Hepatocyte (in vitro differentiated cells): ENCODE measurements at regions not wholly inside any gene's neighbourhood (a gene's known extent, or its start where the extent isn't known, plus 50 kb on each side); places are given as distances from the start of the nearest gene placed in this dataset.

Source experiments
- DNase-seq: peaks from one replicate; pipeline ENCODE4 v3.0.0-alpha.2; 2016; ENCODE audit warnings: low spot score
- H2AFZ ChIP-seq: fragments of 200-600 bp; sonication (generic); 2 replicates; pipeline ENCODE4 v1.6.0; 2016; ENCODE audit warnings: antibody characterized with exemption, mild to moderate bottlenecking
- H3K27ac ChIP-seq: fragments of 200-600 bp; sonication (generic); 2 replicates; pipeline ENCODE4 v1.5.1; 2016; ENCODE audit warnings: mild to moderate bottlenecking
- H3K27me3 ChIP-seq: fragments of 200-600 bp; sonication (generic); 2 replicates; pipeline ENCODE4 v1.6.1; 2016
- H3K36me3 ChIP-seq: fragments of 200-600 bp; sonication (generic); replicated peaks from 2 replicates; pipeline ENCODE4 v1.5.1; 2016; ENCODE audit warnings: low read depth; ENCODE audit not compliant: insufficient read depth
- H3K4me1 ChIP-seq: fragments of 200-600 bp; sonication (generic); 2 replicates; pipeline ENCODE4 v1.5.1; 2016; ENCODE audit warnings: mild to moderate bottlenecking, moderate library complexity; ENCODE audit not compliant: insufficient read depth
- H3K4me2 ChIP-seq: fragments of 200-600 bp; sonication (generic); 2 replicates; pipeline ENCODE4 v1.6.0; 2016
- H3K4me3 ChIP-seq: fragments of 200-600 bp; sonication (generic); 2 replicates; pipeline ENCODE4 v1.5.1; 2016; ENCODE audit warnings: mild to moderate bottlenecking
- H3K79me2 ChIP-seq: fragments of 200-600 bp; sonication (generic); 2 replicates; pipeline ENCODE4 v1.6.0; 2017; ENCODE audit warnings: mild to moderate bottlenecking
- H3K9me2 ChIP-seq: fragments of 200-600 bp; sonication (generic); replicated peaks from 2 replicates; pipeline ENCODE4 v1.6.0; 2017; ENCODE audit warnings: mild to moderate bottlenecking; ENCODE audit not compliant: insufficient read depth
- H3K9me3 ChIP-seq: fragments of 200-600 bp; sonication (generic); 2 replicates; pipeline ENCODE4 v1.5.1; 2016; ENCODE audit warnings: low read depth, mild to moderate bottlenecking
- H4K20me1 ChIP-seq: fragments of 200-600 bp; sonication (generic); 2 replicates; pipeline ENCODE4 v1.6.0; 2016; ENCODE audit warnings: mild to moderate bottlenecking; ENCODE audit not compliant: insufficient read depth, poor library complexity, severe bottlenecking
- EZH2 ChIP-seq: fragments of 200-600 bp; sonication (generic); IDR thresholded peaks from 2 replicates; pipeline ENCODE4 v1.6.1; 2016; ENCODE audit warnings: antibody characterized with exemption, mild to moderate bottlenecking, borderline replicate concordance
- EZH2phosphoT487 ChIP-seq: fragments of 200-600 bp; sonication (generic); IDR thresholded peaks from one replicate; pipeline ENCODE4 v1.6.1; 2018; ENCODE audit warnings: antibody characterized with exemption, mild to moderate bottlenecking, low read depth, moderate library complexity; ENCODE audit not compliant: unreplicated experiment, severe bottlenecking
- WGBS: methylation state at CpG from one replicate; pipeline ENCODE4 v1.1.6; 2016; ENCODE audit warnings: low lambda C conversion rate; ENCODE audit errors: missing lambda C conversion rate; 5-methylcytosine and 5-hydroxymethylcytosine counted together
- TF ChIP-seq, protein P1 (sequence below): fragments of 200-600 bp; sonication (generic); IDR thresholded peaks from 2 replicates; pipeline ENCODE4 v1.5.1; 2016; ENCODE audit warnings: antibody characterized with exemption, mild to moderate bottlenecking; ENCODE audit not compliant: poor library complexity

DNA sequence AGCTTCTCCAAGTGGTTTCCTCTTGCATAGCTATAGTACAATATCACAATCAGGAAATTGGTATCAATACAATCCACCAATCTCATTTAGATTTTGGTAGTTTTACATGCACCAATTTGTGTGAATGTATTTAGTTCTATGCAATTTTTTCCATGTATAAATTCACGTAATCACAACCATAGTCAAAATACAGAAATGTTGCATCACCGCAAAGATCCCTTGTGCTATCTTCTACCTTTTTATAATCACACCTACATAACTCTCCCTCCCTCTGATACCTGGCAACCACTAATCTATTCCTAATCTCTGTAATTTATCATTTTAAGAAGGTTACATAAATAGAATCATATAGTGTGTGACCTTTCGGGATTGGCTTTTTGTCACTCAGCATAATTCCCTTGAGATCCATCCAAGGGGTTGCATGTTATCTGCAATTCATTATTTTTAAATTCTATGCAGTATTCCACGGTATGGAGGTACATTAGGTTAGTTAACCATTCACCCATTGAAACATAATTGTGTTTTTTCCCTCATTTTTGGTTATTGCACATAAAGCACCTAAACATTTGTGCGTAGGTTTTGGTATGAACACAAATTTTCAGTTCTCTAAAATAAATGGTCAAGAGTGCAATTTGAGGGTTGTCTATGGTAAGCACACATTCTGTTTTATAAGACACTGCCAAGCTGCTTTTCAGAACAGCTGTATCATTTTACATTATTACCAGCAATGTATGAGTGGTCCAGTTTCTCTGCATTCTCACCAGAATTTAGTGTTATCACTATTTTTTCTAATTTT lies 95.1 kb upstream of the SLC22A23 start:
- no peak overlapping the region for H3K27ac ChIP-seq
- H2AFZ ChIP-seq = no peak overlapping the region
- H3K4me1 ChIP-seq = no peaks in the 10 kb centered on the region
- H4K20me1 ChIP-seq = no peaks in the 10 kb centered on the region
- WGBS = 89% methylated on average over 5 of the region's 5 CpGs
- TF ChIP-seq, protein P1, sequence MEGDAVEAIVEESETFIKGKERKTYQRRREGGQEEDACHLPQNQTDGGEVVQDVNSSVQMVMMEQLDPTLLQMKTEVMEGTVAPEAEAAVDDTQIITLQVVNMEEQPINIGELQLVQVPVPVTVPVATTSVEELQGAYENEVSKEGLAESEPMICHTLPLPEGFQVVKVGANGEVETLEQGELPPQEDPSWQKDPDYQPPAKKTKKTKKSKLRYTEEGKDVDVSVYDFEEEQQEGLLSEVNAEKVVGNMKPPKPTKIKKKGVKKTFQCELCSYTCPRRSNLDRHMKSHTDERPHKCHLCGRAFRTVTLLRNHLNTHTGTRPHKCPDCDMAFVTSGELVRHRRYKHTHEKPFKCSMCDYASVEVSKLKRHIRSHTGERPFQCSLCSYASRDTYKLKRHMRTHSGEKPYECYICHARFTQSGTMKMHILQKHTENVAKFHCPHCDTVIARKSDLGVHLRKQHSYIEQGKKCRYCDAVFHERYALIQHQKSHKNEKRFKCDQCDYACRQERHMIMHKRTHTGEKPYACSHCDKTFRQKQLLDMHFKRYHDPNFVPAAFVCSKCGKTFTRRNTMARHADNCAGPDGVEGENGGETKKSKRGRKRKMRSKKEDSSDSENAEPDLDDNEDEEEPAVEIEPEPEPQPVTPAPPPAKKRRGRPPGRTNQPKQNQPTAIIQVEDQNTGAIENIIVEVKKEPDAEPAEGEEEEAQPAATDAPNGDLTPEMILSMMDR = no peak
- TF ChIP-seq EZH2phosphoT487 (no peak), EZH2 (no peak)
- H3K4me3 ChIP-seq = no peak overlapping the region
- H3K27me3 ChIP-seq = no peaks in the 10 kb centered on the region
- DNase-seq = no peak
- H3K36me3 ChIP-seq = no peaks in the 10 kb centered on the region
- no peaks in the 10 kb centered on the region for H3K9me2 ChIP-seq
- no peak overlapping the region for H3K4me2 ChIP-seq
- H3K9me3 ChIP-seq = no peaks in the 10 kb centered on the region
- H3K79me2 ChIP-seq = no peaks in the 10 kb centered on the region

DNA sequence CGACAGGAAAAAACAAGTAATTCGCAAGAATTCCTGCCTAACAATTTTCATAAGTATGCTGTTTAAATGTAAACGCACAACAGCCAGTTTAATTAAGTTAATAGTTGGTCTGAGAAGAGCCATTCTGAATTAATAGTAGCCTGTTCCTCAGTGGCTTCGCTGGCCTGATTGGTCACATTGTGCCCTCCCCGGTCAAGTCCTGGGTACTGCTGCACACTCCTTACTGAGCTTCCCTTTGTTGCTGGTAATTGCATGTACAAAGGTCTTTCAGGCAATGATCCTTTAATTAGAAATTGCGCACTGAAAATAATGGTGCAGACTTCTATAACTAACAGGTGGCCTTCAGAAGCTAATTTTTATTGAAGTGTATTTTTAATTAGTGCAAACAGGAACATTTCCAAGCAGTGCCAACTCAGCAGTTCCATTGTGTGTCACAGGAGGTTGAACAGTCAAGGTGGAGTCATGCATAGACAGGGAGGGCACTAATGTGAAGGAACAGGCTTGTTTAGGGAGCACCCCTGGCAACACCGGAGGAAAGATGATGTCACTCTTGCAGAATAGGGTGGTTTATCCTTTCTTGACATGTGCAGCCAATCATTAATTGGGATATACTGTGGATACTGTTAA lies 92.6 kb upstream of the SLC22A23 start:
- no peaks in the 10 kb centered on the region for H3K9me2 ChIP-seq

DNA sequence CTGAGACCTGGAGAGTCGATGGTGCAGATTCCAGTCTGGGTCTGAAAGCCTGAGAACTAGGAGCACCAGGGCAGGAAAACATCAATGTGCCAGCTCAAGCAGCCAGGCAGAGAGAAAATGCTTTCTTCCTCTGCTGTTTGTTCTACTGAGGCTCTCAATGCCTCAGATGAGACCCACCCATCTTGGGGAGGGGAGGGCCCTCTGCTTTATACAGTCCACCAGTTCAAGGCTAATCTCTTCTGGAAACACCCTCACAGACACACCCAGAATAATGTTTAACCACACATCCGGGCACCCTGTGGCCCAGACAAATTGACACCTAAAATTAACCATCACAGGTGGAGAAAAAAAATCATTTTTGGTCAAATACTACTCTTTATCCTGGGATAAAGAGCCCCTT lies 89.3 kb upstream of the SLC22A23 start:
- TF ChIP-seq, protein P1 = no peak
- TF ChIP-seq EZH2 = no peak
- no peak for DNase-seq
- WGBS = 57% methylated on average over 2 of the region's 2 CpGs
- no peaks in the 10 kb centered on the region for H3K9me3 ChIP-seq
- H3K4me1 ChIP-seq = peaks cover 1% of the 10 kb centered on the region
- H4K20me1 ChIP-seq = no peaks in the 10 kb centered on the region
- H2AFZ ChIP-seq = no peak overlapping the region
- H3K27ac ChIP-seq = no peak overlapping the region
- no peaks in the 10 kb centered on the region for H3K27me3 ChIP-seq
- no peaks in the 10 kb centered on the region for H3K79me2 ChIP-seq
- no peak overlapping the region for H3K4me2 ChIP-seq
- H3K4me3 ChIP-seq = no peak overlapping the region
- no peaks in the 10 kb centered on the region for H3K36me3 ChIP-seq
- no peaks in the 10 kb centered on the region for H3K9me2 ChIP-seq

More for the DNA sequence above, 92.6 kb upstream of the SLC22A23 start:
- WGBS = 91% methylated on average over 7 of the region's 7 CpGs
- no peaks in the 10 kb centered on the region for H3K4me1 ChIP-seq
- no peak for DNase-seq
- no peaks in the 10 kb centered on the region for H4K20me1 ChIP-seq
- H3K9me3 ChIP-seq = no peaks in the 10 kb centered on the region
- no peak overlapping the region for H3K4me2 ChIP-seq
- no peaks in the 10 kb centered on the region for H3K27me3 ChIP-seq
- no peaks in the 10 kb centered on the region for H3K79me2 ChIP-seq
- no peak overlapping the region for H3K27ac ChIP-seq
- no peak overlapping the region for H2AFZ ChIP-seq
- H3K4me3 ChIP-seq = no peak overlapping the region
- TF ChIP-seq, protein P1 = no peak
- TF ChIP-seq EZH2phosphoT487 = no peak
- TF ChIP-seq EZH2 = no peak
- no peaks in the 10 kb centered on the region for H3K36me3 ChIP-seq
